H1 (cell line): ENCODE measurements at regions not wholly inside any gene's neighbourhood (a gene's known extent, or its start where the extent isn't known, plus 50 kb on each side); places are given as distances from the start of the nearest gene placed in this dataset.

Source experiments
- CTCF ChIA-PET: fragments of 300-600 bp; sonication (Branson Sonifier 250); formaldehyde crosslinking; loops from one replicate; lab custom pipeline; 2021; ENCODE audit not compliant: partially characterized antibody; lab: Charles Lee
- POLR2A ChIA-PET: fragments of 300-600 bp; sonication (Branson Sonifier 250); formaldehyde crosslinking; loops from one replicate; lab custom pipeline; 2021; ENCODE audit warnings: inconsistent platforms; ENCODE audit not compliant: partially characterized antibody; lab: Charles Lee
- DNase-seq, 2 experiments: peaks; one replicate each; pipeline versions ENCODE4 v3.0.0 to v3.0.0-alpha.2; 2010 to 2022; ENCODE audit warnings: low spot score in 2 of 2, low read depth in 1 of 2, mixed read lengths in 1 of 2
- FAIRE-seq: peaks from 2 replicates; lab custom pipeline; 2011; peaks lifted over from hg19 to GRCh38; lab: Jason Lieb, UNC
- H2AFZ ChIP-seq: 2 replicates; pipeline ENCODE4 v1.8.1; 2012; ENCODE audit warnings: low read length, inconsistent platforms
- H2AK5ac ChIP-seq: 2 replicates; pipeline ENCODE4 v1.6.1; 2013; ENCODE audit warnings: low read depth, low read length
- H2BK120ac ChIP-seq: replicated peaks from 2 replicates; pipeline ENCODE3; 2013; ENCODE audit warnings: low read depth, low read length, inconsistent platforms
- H2BK12ac ChIP-seq: 2 replicates; pipeline ENCODE4 v1.6.1; 2013; ENCODE audit warnings: low read depth, low read length
- H2BK15ac ChIP-seq: 2 replicates; pipeline ENCODE4 v1.6.1; 2013; ENCODE audit warnings: low read length
- H2BK20ac ChIP-seq: 2 replicates; pipeline ENCODE4 v1.6.1; 2013; ENCODE audit warnings: low read length
- H2BK5ac ChIP-seq: 2 replicates; pipeline ENCODE4 v1.6.1; 2013; ENCODE audit warnings: low read depth, low read length
- H3K14ac ChIP-seq: 2 replicates; pipeline ENCODE4 v1.6.1; 2013; ENCODE audit warnings: inconsistent platforms; ENCODE audit not compliant: insufficient read length
- H3K18ac ChIP-seq: 2 replicates; pipeline ENCODE4 v1.6.1; 2013; ENCODE audit warnings: low read length; ENCODE audit errors: extremely low read depth
- H3K23ac ChIP-seq: 2 replicates; pipeline ENCODE4 v1.6.1; 2013; ENCODE audit warnings: inconsistent platforms; ENCODE audit not compliant: insufficient read length
- H3K23me2 ChIP-seq: 2 replicates; pipeline ENCODE4 v1.6.1; 2013; ENCODE audit warnings: low read depth, low read length
- H3K27ac ChIP-seq: 2 replicates; pipeline ENCODE4 v1.6.1; 2011; ENCODE audit warnings: low read depth, low read length, inconsistent platforms
- H3K27me3 ChIP-seq, 4 experiments: replicated peaks in 1 of 4; 1 replicate in 1 of 4; 2 replicates in 3 of 4; pipeline versions ENCODE4 v1.6.1 to v1.8.1; 2011 to 2013; ENCODE audit warnings: low read length in 3 of 4, mild to moderate bottlenecking in 3 of 4, inconsistent platforms in 2 of 4, mixed read lengths in 2 of 4, moderate library complexity in 1 of 4; ENCODE audit not compliant: control insufficient read depth in 3 of 4, insufficient read depth in 3 of 4; ENCODE audit errors: extremely low read depth in 1 of 4
- H3K36me3 ChIP-seq, 4 experiments: 2 replicates each; pipeline versions ENCODE4 v1.6.1 to v1.8.1; 2011 to 2013; ENCODE audit warnings: mild to moderate bottlenecking in 4 of 4, low read length in 3 of 4, moderate library complexity in 2 of 4, control low read depth in 1 of 4, inconsistent platforms in 1 of 4; ENCODE audit not compliant: insufficient read depth in 4 of 4, control insufficient read depth in 2 of 4
- H3K4ac ChIP-seq: replicated peaks from 2 replicates; pipeline ENCODE3; 2013; ENCODE audit warnings: low read length, low read depth, mixed read lengths, inconsistent platforms; ENCODE audit not compliant: insufficient read length
- H3K4me1 ChIP-seq, 4 experiments: replicated peaks in 1 of 4; 1 replicate in 1 of 4; 2 replicates in 3 of 4; pipeline versions ENCODE4 v1.6.1 to v1.8.1; 2011 to 2013; ENCODE audit warnings: low read length in 3 of 4, inconsistent platforms in 2 of 4, mixed read lengths in 1 of 4; ENCODE audit not compliant: insufficient read depth in 4 of 4, control insufficient read depth in 3 of 4
- H3K4me2 ChIP-seq, 2 experiments: 2 replicates each; pipeline versions ENCODE4 v1.6.1 to v1.8.1; 2011 to 2013; ENCODE audit warnings: low read depth in 2 of 2, low read length in 2 of 2, control low read depth in 1 of 2, inconsistent platforms in 1 of 2, mild to moderate bottlenecking in 1 of 2; ENCODE audit not compliant: insufficient read depth in 1 of 2
- H3K4me3 ChIP-seq, 4 experiments: fragments of 200-600, 300-600 bp in 1 of 4; sonication (generic), shearing (Covaris generic), sonication (Bioruptor Twin) in 1 of 4; 2 replicates each; pipeline versions ENCODE4 v1.5.1 to v1.8.1; 2011 to 2016; ENCODE audit warnings: low read length in 4 of 4, low read depth in 3 of 4, control low read depth in 2 of 4, inconsistent platforms in 2 of 4, mild to moderate bottlenecking in 2 of 4, mixed read lengths in 1 of 4, moderate library complexity in 1 of 4; ENCODE audit not compliant: insufficient read depth in 2 of 4; ENCODE audit errors: extremely low read depth in 1 of 4
- H3K56ac ChIP-seq: replicated peaks from 2 replicates; pipeline ENCODE3; 2013; ENCODE audit warnings: low read depth, mild to moderate bottlenecking, mixed read lengths, low read length, inconsistent platforms; ENCODE audit not compliant: insufficient read length
- H3K79me1 ChIP-seq: 2 replicates; pipeline ENCODE4 v1.6.1; 2013; ENCODE audit warnings: low read depth, low read length, control low read depth
- H3K79me2 ChIP-seq, 2 experiments: 2 replicates each; pipeline versions ENCODE4 v1.6.1 to v1.8.1; 2012 to 2013; ENCODE audit warnings: low read length in 2 of 2, mild to moderate bottlenecking in 2 of 2, inconsistent platforms in 1 of 2; ENCODE audit not compliant: insufficient read depth in 2 of 2, control insufficient read depth in 1 of 2
- H3K9ac ChIP-seq, 4 experiments: replicated peaks in 1 of 4; 1 replicate in 1 of 4; 2 replicates in 3 of 4; pipeline versions ENCODE4 v1.6.1 to v1.8.1; 2011 to 2013; ENCODE audit warnings: low read depth in 3 of 4, low read length in 3 of 4, control low read depth in 2 of 4, mild to moderate bottlenecking in 2 of 4, moderate library complexity in 2 of 4, inconsistent platforms in 1 of 4; ENCODE audit errors: extremely low read depth in 1 of 4
- H3K9me3 ChIP-seq, 2 experiments: 2 replicates each; pipeline versions ENCODE4 v1.6.1 to v1.8.1; 2012 to 2013; ENCODE audit warnings: mild to moderate bottlenecking in 2 of 2, moderate library complexity in 2 of 2, control low read depth in 1 of 2, inconsistent platforms in 1 of 2, low read depth in 1 of 2, low read length in 1 of 2, mixed read lengths in 1 of 2; ENCODE audit not compliant: insufficient read depth in 2 of 2
- H4K20me1 ChIP-seq, 2 experiments: replicated peaks in 1 of 2; 2 replicates each; pipeline versions ENCODE3 to v1.8.1; 2011 to 2013; ENCODE audit warnings: inconsistent platforms in 2 of 2, low read length in 2 of 2, mild to moderate bottlenecking in 1 of 2; ENCODE audit not compliant: insufficient read depth in 2 of 2, control insufficient read depth in 1 of 2
- H4K5ac ChIP-seq: 2 replicates; pipeline ENCODE4 v1.6.1; 2013; ENCODE audit warnings: low read length, low read depth, mixed read lengths, inconsistent platforms; ENCODE audit not compliant: insufficient read length
- H4K8ac ChIP-seq: 2 replicates; pipeline ENCODE4 v1.8.0; 2013; ENCODE audit warnings: mild to moderate bottlenecking, moderate library complexity, low read length, inconsistent platforms; ENCODE audit not compliant: insufficient read depth; ENCODE audit errors: extremely low read depth
- H4K91ac ChIP-seq: replicated peaks from 2 replicates; pipeline ENCODE3; 2013; ENCODE audit warnings: low read length, mixed read lengths, inconsistent platforms; ENCODE audit not compliant: insufficient read length
- ASH2L ChIP-seq: fragments of 200-600, 300-600 bp; sonication (generic); IDR thresholded peaks from one replicate; pipeline ENCODE4 v1.7.1; 2017; ENCODE audit warnings: low read length
- BACH1 ChIP-seq: IDR thresholded peaks from 2 replicates; pipeline ENCODE4 v1.6.1; 2012; ENCODE audit warnings: low read length, improper control_type of control experiment
- CBX5 ChIP-seq: fragments of 300-800, 300-1000 bp; sonication (generic); IDR thresholded peaks from 2 replicates; pipeline ENCODE4 v1.7.1; 2016; ENCODE audit warnings: antibody characterized with exemption, low read length, low read depth
- CEBPB ChIP-seq: IDR thresholded peaks from 2 replicates; pipeline ENCODE4 v1.6.1; 2012; ENCODE audit warnings: low read depth, low read length
- FOSL1 ChIP-seq: IDR thresholded peaks from 2 replicates; pipeline ENCODE4 v1.6.1; 2011; ENCODE audit warnings: mild to moderate bottlenecking, low read depth, low read length, moderate library complexity; ENCODE audit not compliant: insufficient read depth
- JUN ChIP-seq: IDR thresholded peaks from 2 replicates; pipeline ENCODE4 v1.6.1; 2011; ENCODE audit warnings: low read depth, mild to moderate bottlenecking, improper control_type of control experiment, low read length
- JUND ChIP-seq: IDR thresholded peaks from 2 replicates; pipeline ENCODE4 v1.6.1; 2011; ENCODE audit warnings: mild to moderate bottlenecking, improper control_type of control experiment, low read length
- KDM4A ChIP-seq: IDR thresholded peaks from one replicate; pipeline ENCODE4 v1.7.1; 2012; ENCODE audit warnings: low read depth, mild to moderate bottlenecking, moderate library complexity, low read length, inconsistent platforms; ENCODE audit not compliant: severe bottlenecking
- POLR2AphosphoS5 ChIP-seq: IDR thresholded peaks from 2 replicates; pipeline ENCODE4 v1.6.1; 2011; ENCODE audit warnings: low read depth, low read length
- RXRA ChIP-seq: IDR thresholded peaks from 2 replicates; pipeline ENCODE4 v1.6.1; 2011; ENCODE audit warnings: low read depth, mild to moderate bottlenecking, low read length, moderate library complexity; ENCODE audit not compliant: insufficient read depth
- SRF ChIP-seq: IDR thresholded peaks from 2 replicates; pipeline ENCODE4 v1.6.1; 2011; ENCODE audit warnings: mild to moderate bottlenecking, low read depth, low read length, moderate library complexity
- YY1 ChIP-seq: IDR thresholded peaks from 2 replicates; pipeline ENCODE4 v1.6.1; 2011; ENCODE audit warnings: low read depth, mild to moderate bottlenecking, low read length
- ZNF274 ChIP-seq: IDR thresholded peaks from 2 replicates; pipeline ENCODE4 v1.7.0; 2012; ENCODE audit warnings: low read length, borderline replicate concordance; ENCODE audit errors: extremely low read depth
- WGBS, 2 experiments: shearing (Covaris generic) in 1 of 2; methylation state at CpG; one replicate each; pipeline versions ENCODE4 v1.1.6 to v1.1.7; 2013 to 2015; ENCODE audit warnings: low lambda C conversion rate in 2 of 2, mixed read lengths in 2 of 2, inconsistent platforms in 1 of 2, low coverage in 1 of 2, missing lambda C conversion rate in 1 of 2; ENCODE audit not compliant: insufficient replicate concordance in 2 of 2, insufficient coverage in 1 of 2, insufficient read length in 1 of 2; ENCODE audit errors: extremely low coverage in 1 of 2, missing lambda C conversion rate in 1 of 2; 5-methylcytosine and 5-hydroxymethylcytosine counted together

DNA sequence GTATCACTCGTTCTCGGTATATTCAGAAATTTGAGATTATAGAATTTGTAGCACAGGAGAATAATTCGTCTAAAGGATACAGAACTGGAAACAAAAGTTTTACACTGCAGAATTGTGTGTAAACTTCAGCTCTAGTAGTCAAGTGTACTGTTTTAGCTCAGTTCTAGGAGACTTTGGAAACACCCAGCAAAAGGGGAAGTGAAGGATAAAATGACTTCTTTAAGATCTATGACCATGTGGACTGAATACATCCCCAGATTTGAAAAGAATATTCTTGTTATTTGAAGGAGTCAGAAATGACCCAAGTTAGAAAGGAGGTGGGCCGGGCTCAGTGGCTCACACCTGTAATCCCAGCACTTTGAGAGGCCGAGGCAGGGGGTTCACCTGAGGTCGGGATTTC, 174.0 kb upstream of the FOXQ1 start:
- FAIRE-seq: no peak
- TF ChIP-seq RXRA (no peak), POLR2AphosphoS5 (no peak), JUN (no peak), YY1 (no peak), CBX5 (no peak), BACH1 (no peak), CEBPB (no peak), JUND (no peak), ASH2L (no peak), ZNF274 (no peak), SRF (no peak), FOSL1 (no peak), KDM4A (no peak)

More for the DNA sequence above, 174.0 kb upstream of the FOXQ1 start:
- Histone ChIP-seq H2BK120ac (no peak overlapping the region), H4K5ac (no peak overlapping the region), H3K14ac (no peak overlapping the region), H3K4me1 (no peaks in the 10 kb centered on the region), H3K27ac (no peak overlapping the region), H2BK12ac (no peak overlapping the region), H2BK20ac (no peak overlapping the region), H3K79me1 (no peaks in the 10 kb centered on the region), H3K4me3 (no peak overlapping the region), H3K79me2 (no peaks in the 10 kb centered on the region), H3K56ac (no peak overlapping the region), H2BK5ac (no peak overlapping the region), H4K91ac (no peak overlapping the region), H3K4me2 (no peak overlapping the region), H4K20me1 (peaks cover 0 to 1% of the 10 kb centered on the region in 2 experiments), H2BK15ac (no peak overlapping the region), H3K36me3 (no peaks in the 10 kb centered on the region), H3K4ac (no peak overlapping the region), H2AFZ (no peak overlapping the region), H3K23me2 (no peaks in the 10 kb centered on the region), H3K9ac (no peak overlapping the region), H3K9me3 (no peaks in the 10 kb centered on the region), H3K23ac (no peak overlapping the region), H4K8ac (no peak overlapping the region), H3K18ac (no peak overlapping the region), H2AK5ac (no peak overlapping the region), H3K27me3 (no peaks in the 10 kb centered on the region)
- 91% methylated on average over 6 of the region's 6 CpGs; no CpG with 5 or more reads in 1 of the 2 experiments for WGBS, 2 experiments
- DNase-seq: no peak
- ChIA-PET POLR2A (no interaction called here), CTCF (interaction anchor here (0.6 to 1.0 kb wide), 2 partner anchors 55 to 67 kb away, joined by 3 to 4 read pairs; no protein-coding TSS in a partner anchor)
